Activated CD8-positive, alpha-beta memory T cell treated with anti-CD3 and anti-CD28 coated beads, Interleukin-2, amount 50 U/mL, for 1 hour (primary cell): ENCODE measurements at regions not wholly inside any gene's neighbourhood (a gene's known extent, or its start where the extent isn't known, plus 50 kb on each side); places are given as distances from the start of the nearest gene placed in this dataset.
"Not testable (repeated sequence)": the region's sequence is repeated elsewhere in the genome, so short reads cannot be mapped to it uniquely, and the experiment has no call there.

Source experiments
- DNase-seq: peaks from one replicate; pipeline ENCODE4 v3.0.0-alpha.2; 2020; ENCODE audit errors: extremely low read depth

GRCh38 chr4:3926969-3927755 lies 161.0 kb downstream of the ADRA2C start:
- not testable (repeated sequence) for DNase-seq

DNA sequence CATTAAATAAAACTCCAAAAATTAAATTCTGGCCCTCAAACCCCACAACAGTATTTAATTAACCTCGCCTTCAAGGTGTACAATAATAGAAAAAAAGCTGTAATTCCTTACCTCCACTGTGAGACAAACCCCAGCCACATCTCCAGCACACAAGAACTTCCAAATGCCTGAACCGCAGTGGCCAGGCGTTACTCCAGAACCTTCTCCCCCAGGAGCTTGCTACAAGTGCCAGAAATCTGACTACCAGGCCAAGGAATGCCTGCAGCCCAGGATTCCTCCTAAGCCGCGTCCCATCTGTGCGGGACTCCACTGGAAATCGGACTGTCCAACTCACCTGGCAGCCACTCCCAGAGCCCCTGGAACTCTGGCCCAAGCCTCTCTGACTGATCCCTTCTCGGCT lies 163.2 kb downstream of the ADRA2C start:
- DNase-seq: not testable (repeated sequence)

DNA sequence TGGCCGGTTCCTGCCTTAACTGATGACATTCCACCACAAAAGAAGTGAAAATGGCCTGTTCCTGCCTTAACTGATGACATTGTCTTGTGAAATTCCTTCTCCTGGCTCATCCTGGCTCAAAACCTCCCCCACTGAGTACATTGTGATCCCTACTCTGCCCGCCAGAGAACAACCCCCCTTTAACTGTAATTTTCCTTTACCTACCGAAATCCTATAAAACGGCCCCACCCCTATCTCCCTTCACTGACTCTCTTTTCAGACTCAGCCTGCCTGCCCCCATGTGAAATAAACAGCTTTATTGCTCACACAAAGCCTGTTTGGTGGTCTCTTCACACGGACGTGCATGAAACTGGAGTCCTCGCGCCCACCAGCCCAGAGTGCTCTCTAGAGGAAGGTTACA lies 166.5 kb downstream of the ADRA2C start:
- DNase-seq: not testable (repeated sequence)

DNA sequence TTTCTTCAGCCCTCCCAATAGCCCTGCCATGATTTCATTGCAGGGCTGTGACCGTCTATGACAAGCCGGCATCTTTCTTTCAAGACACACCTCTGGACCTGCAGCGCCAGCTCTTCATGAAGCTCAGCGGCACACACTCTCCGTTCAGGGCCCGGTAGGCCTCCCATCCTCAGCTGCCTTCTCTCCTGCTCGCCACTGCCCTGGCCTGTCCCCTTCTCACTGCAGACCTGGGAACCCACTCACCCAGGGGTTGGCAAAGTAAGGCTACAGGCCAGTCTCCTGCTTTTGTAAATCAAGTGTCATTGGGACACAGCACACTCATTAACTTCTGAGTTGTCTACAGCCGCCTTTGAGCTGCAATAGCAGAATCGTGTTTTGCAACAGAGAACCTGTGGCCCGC lies 169.2 kb downstream of the ADRA2C start:
- not testable (repeated sequence) for DNase-seq

DNA sequence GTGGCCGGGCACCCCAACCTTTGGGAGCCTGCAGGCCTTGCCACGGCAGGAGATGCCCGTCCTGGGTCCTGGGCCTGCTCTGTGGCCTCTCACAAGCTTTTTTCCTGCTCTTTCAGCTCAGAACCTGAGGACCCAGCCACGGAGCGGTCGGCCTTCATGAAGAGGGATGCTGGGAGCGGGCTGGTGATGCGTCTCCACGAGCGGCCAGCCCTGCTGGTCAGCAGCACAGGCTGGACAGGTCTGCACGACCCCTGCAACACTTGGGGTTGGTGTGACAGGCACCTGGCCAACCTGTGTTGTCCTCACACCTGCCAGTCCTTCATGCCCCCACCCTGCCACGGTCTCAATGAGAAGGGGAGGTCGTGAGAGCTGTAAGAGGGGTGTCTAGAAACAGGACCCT lies 170.0 kb downstream of the ADRA2C start:
- DNase-seq: no peak

GRCh38 chr4:3937849-3938562 lies 171.8 kb downstream of the ADRA2C start:
- not testable (repeated sequence) for DNase-seq

- DNase-seq: not testable (repeated sequence)
Measured at GRCh38 chr4:3938676-3939075, 172.5 kb downstream of the ADRA2C start.

DNA sequence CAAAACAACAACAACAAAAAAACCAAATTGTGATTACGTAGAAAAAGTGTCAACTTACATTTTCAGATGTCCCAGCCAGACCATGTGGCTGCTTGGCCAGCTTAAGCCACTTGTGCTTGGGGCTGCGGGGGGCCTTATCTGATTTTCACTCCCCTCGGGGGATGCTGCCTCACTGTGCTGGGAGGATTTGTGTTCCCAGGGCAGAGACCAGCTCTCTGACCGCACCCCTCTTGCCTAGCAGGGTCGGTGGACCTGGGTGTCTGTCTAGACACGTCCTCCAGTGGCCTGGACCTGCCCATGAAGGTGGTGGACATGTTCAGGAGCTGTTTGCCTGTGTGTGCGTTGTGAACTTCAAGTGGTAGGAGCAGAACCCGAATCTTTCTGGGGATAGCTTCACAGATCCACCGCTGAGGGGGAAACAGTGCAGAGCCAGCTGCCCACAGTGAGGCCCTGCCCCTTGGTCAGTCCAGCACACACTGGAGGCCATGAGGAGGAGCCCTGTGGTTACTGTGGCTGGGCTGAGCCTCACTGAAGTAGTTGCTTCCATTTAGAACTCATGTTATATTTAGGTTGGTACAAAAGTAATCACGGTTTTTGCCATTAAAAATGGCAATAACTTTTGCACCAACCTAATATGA lies 173.9 kb downstream of the ADRA2C start:
- not testable (repeated sequence) for DNase-seq

GRCh38 chr4:3941735-3942522 lies 175.7 kb downstream of the ADRA2C start:
- DNase-seq: not testable (repeated sequence)

- DNase-seq: not testable (repeated sequence)
Measured at GRCh38 chr4:3942569-3942971, 176.4 kb downstream of the ADRA2C start.

GRCh38 chr4:3943051-3943450 lies 176.9 kb downstream of the ADRA2C start:
- DNase-seq: not testable (repeated sequence)

- DNase-seq: no peak
Measured at GRCh38 chr4:3945511-3946290, 179.5 kb downstream of the ADRA2C start.

DNA sequence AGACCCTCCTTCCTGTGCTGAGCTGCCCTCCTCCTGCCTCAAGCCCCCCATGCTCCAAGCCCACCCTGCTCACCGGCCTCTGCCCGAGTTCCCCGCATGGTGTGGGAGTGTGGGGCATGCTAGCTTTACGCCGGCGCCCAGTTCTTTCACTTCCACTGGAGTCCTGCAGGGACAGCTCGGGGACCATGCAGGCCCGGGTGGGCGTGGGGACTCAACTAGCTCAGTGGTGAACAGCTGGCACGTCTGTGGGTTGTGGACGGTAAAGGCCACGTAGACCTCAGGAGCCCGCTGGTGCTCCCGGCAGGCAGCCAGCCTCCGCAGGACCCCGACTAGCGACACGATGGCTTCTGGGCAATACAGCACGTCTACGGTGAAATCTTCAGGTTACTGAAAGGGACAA lies 180.4 kb downstream of the ADRA2C start:
- DNase-seq: not testable (repeated sequence)

DNA sequence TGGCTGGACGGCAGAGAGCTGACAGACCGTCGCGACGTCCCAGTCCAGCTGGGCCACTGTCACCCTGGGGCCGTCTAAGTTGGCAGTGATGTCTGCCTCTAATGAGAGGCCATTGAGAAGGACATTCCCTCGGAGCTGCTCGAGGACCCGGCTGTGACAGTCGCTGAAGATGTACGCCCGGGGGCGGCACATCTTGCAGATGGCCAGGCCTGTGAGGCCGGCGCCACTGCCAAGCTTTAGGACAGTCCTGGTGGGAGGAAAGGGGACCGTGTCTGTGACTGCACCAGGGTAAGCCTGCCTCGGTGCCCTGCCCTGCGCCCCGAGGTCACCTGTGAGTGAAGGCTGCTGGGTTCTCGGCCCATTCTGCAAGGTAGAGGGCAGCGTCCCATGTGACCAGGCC lies 181.6 kb downstream of the ADRA2C start:
- not testable (repeated sequence) for DNase-seq

DNA sequence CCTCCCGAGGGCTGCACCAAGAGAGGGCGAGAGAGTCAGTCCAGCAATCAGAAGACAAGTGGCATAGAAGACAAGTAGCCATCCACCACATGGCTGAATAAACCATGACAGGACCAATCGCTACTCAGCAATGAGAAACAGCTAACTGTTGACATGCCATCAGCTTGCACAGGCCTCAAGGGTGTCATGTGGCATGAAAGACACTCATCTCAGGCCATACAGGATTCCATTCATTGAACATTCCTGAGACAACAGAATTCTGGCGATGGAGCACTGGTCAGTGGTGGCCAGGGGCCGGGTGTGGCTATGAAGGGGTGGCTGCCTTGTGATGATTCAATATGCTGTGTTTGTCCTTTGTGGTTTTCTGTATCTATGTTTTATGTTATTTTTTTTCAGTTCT lies 182.0 kb downstream of the ADRA2C start:
- not testable (repeated sequence) for DNase-seq

- DNase-seq: not testable (repeated sequence)
Measured at GRCh38 chr4:3949916-3950315, 183.7 kb downstream of the ADRA2C start.

GRCh38 chr4:3952443-3953139 lies 186.4 kb downstream of the ADRA2C start:
- DNase-seq: not testable (repeated sequence)

DNA sequence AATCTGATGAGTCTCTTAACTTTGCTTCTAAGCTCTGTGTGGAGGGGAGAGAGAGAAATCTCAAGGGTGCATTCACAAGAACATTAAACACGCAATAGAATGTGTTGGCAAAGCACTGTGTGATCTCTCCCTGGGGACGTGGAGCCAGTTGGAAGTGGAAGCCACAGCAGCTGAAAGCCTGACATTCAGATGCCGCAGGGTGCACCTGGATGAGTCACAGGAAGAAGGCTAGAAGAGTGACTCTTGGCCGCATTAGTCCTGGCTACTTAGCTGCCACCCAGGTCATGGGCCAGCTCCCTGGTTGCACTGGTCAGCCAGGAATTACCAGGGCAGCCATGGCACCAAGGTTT lies 186.9 kb downstream of the ADRA2C start:
- DNase-seq: not testable (repeated sequence)

DNA sequence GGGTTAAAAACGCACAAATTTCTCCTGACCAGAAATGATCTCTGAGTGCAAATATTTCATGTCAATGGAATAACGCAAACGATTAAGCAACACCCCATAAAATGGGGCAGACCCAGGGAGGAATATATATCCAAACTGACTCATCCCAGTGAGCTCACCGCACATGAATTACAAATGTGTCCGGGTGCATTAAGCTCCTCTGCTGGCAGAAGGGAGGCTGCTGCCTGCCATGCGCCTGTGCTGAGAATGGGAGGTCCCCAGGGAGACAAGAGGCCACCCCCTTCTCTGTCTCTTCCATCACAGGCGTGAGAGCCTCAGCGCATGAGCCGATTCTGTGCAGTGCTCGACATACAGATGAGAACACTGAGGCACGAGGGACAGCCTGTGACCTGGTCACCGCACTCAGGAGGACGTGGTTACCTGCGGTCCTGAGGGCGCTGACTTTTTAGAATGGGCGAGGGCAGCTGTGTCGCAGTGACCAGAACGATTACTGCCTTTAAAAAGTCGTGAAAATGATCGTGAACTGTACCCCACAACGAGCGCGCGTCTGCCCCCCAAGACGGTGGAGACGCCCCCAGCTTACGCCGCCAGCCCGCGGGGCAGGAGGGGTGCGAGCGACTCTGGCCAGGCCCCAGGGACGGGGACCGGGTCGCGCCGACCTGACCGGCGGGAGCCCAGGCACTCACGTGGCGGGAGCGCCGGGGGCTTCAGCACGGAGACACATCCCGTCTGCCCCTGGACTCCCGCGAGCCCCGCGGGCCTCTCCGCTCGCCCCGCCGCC lies 188.5 kb downstream of the ADRA2C start:
- peak; percentile 29 for DNase-seq
